ENCODE measurements at regions not wholly inside any gene's neighbourhood (a gene's known extent, or its start where the extent isn't known, plus 50 kb on each side); places are given as distances from the start of the nearest gene placed in this dataset.
"Not testable (repeated sequence)": the region's sequence is repeated elsewhere in the genome, so short reads cannot be mapped to it uniquely, and the experiment has no call there.

- H3K36me3 ChIP-seq (ENCODE audit: control insufficient read depth in 1 of 2, insufficient read depth in 2 of 2, low read length in 1 of 2): no peaks in the 10 kb centered on the region
- H3K27me3 ChIP-seq (ENCODE audit: control insufficient read depth in 1 of 2, insufficient read depth in 2 of 2, low read length in 1 of 2): peaks cover 0 to 2% of the 10 kb centered on the region in 2 donors
- no peak overlapping the region for H3K27ac ChIP-seq (ENCODE audit: low read depth in 1 of 2, low read length in 2 of 2)
- H3K4me3 ChIP-seq (ENCODE audit: low read length in 2 of 2): no peak overlapping the region
- no peak for ATAC-seq (ENCODE audit: low FRiP score)
- no peaks in the 10 kb centered on the region for H3K4me1 ChIP-seq (ENCODE audit: control insufficient read depth in 1 of 2, insufficient read depth in 2 of 2, low read length in 2 of 2)
- WGBS, 2 donors: 88 to 91% methylated on average over 3 of the region's 3 CpGs
- intact Hi-C loops (cut with DNase I): no loop called here
- DNase-seq: no peak
- H3K9me3 ChIP-seq (ENCODE audit: control insufficient read depth, low read length): no peaks in the 10 kb centered on the region
These were observed 147.6 kb upstream of the BARHL2 start for GRCh38 chr1:90864681-90865080.

- no peak for DNase-seq
- H3K27me3 ChIP-seq (ENCODE audit: control insufficient read depth in 1 of 2, insufficient read depth in 2 of 2, low read length in 1 of 2): peaks cover 0 to 2% of the 10 kb centered on the region in 2 donors
- WGBS, 2 donors: 90 to 91% methylated on average over 3 of the region's 3 CpGs
- no peaks in the 10 kb centered on the region for H3K36me3 ChIP-seq (ENCODE audit: control insufficient read depth in 1 of 2, insufficient read depth in 2 of 2, low read length in 1 of 2)
- intact Hi-C loops (cut with DNase I): no loop called here
- H3K9me3 ChIP-seq (ENCODE audit: control insufficient read depth, low read length): no peaks in the 10 kb centered on the region
- no peak overlapping the region for H3K4me3 ChIP-seq (ENCODE audit: low read length in 2 of 2)
- H3K27ac ChIP-seq (ENCODE audit: low read depth in 1 of 2, low read length in 2 of 2): no peak overlapping the region
- no peaks in the 10 kb centered on the region for H3K4me1 ChIP-seq (ENCODE audit: control insufficient read depth in 1 of 2, insufficient read depth in 2 of 2, low read length in 2 of 2)
- no peak for ATAC-seq (ENCODE audit: low FRiP score)
These were observed 145.7 kb upstream of the BARHL2 start for GRCh38 chr1:90862782-90863181.

DNA sequence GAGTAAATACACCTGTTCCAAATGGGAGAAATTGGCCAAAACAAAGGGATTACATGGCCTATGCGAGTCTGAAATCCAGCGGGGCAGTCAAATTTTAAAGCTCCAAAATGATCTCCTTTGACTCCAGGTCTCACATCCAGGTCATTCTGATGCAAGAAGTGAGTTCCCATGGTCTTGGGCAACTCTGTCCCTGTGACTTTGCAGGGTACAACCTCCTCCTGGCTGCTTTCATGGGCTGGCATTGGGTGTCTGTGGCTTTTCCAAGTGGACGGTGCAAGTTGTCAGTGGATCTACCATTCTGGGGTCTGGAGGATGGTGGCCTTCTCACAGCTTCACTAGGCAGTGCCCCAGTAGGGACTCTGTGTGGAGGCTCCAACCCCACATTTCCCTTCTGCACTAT lies 144.3 kb upstream of the BARHL2 start:
- H3K27ac ChIP-seq (ENCODE audit: low read depth in 1 of 2, low read length in 2 of 2); H3K4me3 ChIP-seq (ENCODE audit: low read length in 2 of 2); intact Hi-C loops (cut with DNase I); ATAC-seq (ENCODE audit: low FRiP score); H3K9me3 ChIP-seq (ENCODE audit: control insufficient read depth, low read length); DNase-seq; H3K4me1 ChIP-seq (ENCODE audit: control insufficient read depth in 1 of 2, insufficient read depth in 2 of 2, low read length in 2 of 2); H3K36me3 ChIP-seq (ENCODE audit: control insufficient read depth in 1 of 2, insufficient read depth in 2 of 2, low read length in 1 of 2); H3K27me3 ChIP-seq (ENCODE audit: control insufficient read depth in 1 of 2, insufficient read depth in 2 of 2, low read length in 1 of 2): not testable (repeated sequence)
- WGBS, 2 donors: 97% methylated on average over 3 of the region's 3 CpGs

GRCh38 chr1:90856463-90857007 lies 139.4 kb upstream of the BARHL2 start:
- Histone ChIP-seq H3K27me3 (ENCODE audit: control insufficient read depth in 1 of 2, insufficient read depth in 2 of 2, low read length in 1 of 2) (peaks cover 0 to 3% of the 10 kb centered on the region in 2 donors), H3K9me3 (ENCODE audit: control insufficient read depth, low read length) (no peaks in the 10 kb centered on the region), H3K4me3 (ENCODE audit: low read length in 2 of 2) (no peak overlapping the region), H3K27ac (ENCODE audit: low read depth in 1 of 2, low read length in 2 of 2) (no peak overlapping the region), H3K4me1 (ENCODE audit: control insufficient read depth in 1 of 2, insufficient read depth in 2 of 2, low read length in 2 of 2) (no peaks in the 10 kb centered on the region), H3K36me3 (ENCODE audit: control insufficient read depth in 1 of 2, insufficient read depth in 2 of 2, low read length in 1 of 2) (no peaks in the 10 kb centered on the region)
- no peak for DNase-seq
- no peak for ATAC-seq (ENCODE audit: low FRiP score)
- intact Hi-C loops (cut with DNase I): no loop called here
- 71 to 77% methylated on average over 7 of the region's 7 CpGs for WGBS, 2 donors

GRCh38 chr1:90854397-90854924 lies 137.4 kb upstream of the BARHL2 start:
- ATAC-seq (ENCODE audit: low FRiP score) (no peak), DNase-seq (no peak)
- Histone ChIP-seq H3K27ac (ENCODE audit: low read depth in 1 of 2, low read length in 2 of 2) (no peak overlapping the region), H3K36me3 (ENCODE audit: control insufficient read depth in 1 of 2, insufficient read depth in 2 of 2, low read length in 1 of 2) (no peaks in the 10 kb centered on the region), H3K27me3 (ENCODE audit: control insufficient read depth in 1 of 2, insufficient read depth in 2 of 2, low read length in 1 of 2) (peaks cover 0 to 2% of the 10 kb centered on the region in 2 donors), H3K4me1 (ENCODE audit: control insufficient read depth in 1 of 2, insufficient read depth in 2 of 2, low read length in 2 of 2) (no peaks in the 10 kb centered on the region), H3K9me3 (ENCODE audit: control insufficient read depth, low read length) (no peaks in the 10 kb centered on the region), H3K4me3 (ENCODE audit: low read length in 2 of 2) (no peak overlapping the region)
- WGBS, 2 donors: 97 to 98% methylated on average over 4 of the region's 4 CpGs
- intact Hi-C loops (cut with DNase I): no loop called here

- intact Hi-C loops (cut with DNase I): no loop called here
- ATAC-seq (ENCODE audit: low FRiP score) (no peak), DNase-seq (no peak)
- Histone ChIP-seq H3K9me3 (ENCODE audit: control insufficient read depth, low read length) (no peaks in the 10 kb centered on the region), H3K27me3 (ENCODE audit: control insufficient read depth in 1 of 2, insufficient read depth in 2 of 2, low read length in 1 of 2) (peaks cover 0 to 2% of the 10 kb centered on the region in 2 donors), H3K4me1 (ENCODE audit: control insufficient read depth in 1 of 2, insufficient read depth in 2 of 2, low read length in 2 of 2) (no peaks in the 10 kb centered on the region), H3K27ac (ENCODE audit: low read depth in 1 of 2, low read length in 2 of 2) (no peak overlapping the region), H3K4me3 (ENCODE audit: low read length in 2 of 2) (peak overlapping the region; percentile 40 to 46), H3K36me3 (ENCODE audit: control insufficient read depth in 1 of 2, insufficient read depth in 2 of 2, low read length in 1 of 2) (no peaks in the 10 kb centered on the region)
- WGBS, 2 donors: 1 to 2% methylated on average over 15 to 21 of the region's 21 CpGs
These were observed 134.6 kb upstream of the BARHL2 start for GRCh38 chr1:90851711-90852050.

DNA sequence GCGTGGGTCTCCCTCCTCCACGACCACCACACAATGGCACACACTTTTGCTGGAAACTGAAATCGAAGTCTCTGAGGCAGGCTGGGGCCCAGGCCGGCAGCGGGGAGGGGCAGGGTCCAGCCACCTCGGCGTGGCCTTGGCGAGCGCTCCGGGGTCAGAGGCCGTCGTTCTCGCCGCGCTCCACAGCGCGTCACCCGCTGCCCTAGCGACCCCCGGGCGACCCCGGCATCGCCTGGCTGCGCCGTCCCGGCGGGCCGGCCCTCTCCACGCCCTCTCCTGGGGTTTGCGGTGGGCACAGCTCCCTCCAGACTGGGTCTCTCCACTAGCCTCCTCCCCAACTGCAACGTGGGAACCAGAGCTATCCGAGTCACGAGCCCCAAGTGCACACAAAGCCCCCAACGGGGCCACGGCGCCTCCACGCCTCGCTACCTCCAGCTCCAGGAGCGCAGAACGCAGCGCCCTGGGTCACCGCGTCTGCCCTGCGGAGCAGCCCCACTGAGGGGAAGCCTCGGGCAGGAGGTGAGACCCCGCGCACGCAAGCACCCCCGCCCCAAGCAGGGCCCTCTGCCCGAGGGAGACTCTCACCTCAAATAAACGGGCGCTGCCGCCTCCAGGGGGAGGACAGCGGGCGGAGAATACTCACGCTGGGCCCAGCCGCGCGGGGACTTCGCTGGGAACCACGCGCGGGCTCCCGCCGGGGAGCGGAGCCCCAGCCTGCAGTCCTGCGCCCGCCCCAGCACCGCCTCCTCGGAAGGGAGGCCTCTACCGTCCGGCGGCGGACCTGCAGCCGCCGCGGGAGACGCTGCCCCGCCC lies 134.0 kb upstream of the BARHL2 start:
- H3K36me3 ChIP-seq (ENCODE audit: control insufficient read depth in 1 of 2, insufficient read depth in 2 of 2, low read length in 1 of 2): no peaks in the 10 kb centered on the region
- ATAC-seq (ENCODE audit: low FRiP score): peak; percentile 97
- H3K4me3 ChIP-seq (ENCODE audit: low read length in 2 of 2): peak overlapping the region; percentile 46 to 79
- no peak overlapping the region for H3K27ac ChIP-seq (ENCODE audit: low read depth in 1 of 2, low read length in 2 of 2)
- 0 to 1% methylated on average over 41 to 79 of the region's 79 CpGs for WGBS, 2 donors
- DNase-seq: peak; percentile 86 to 94
- H3K9me3 ChIP-seq (ENCODE audit: control insufficient read depth, low read length): no peaks in the 10 kb centered on the region
- peaks cover 0 to 2% of the 10 kb centered on the region in 2 donors for H3K27me3 ChIP-seq (ENCODE audit: control insufficient read depth in 1 of 2, insufficient read depth in 2 of 2, low read length in 1 of 2)
- H3K4me1 ChIP-seq (ENCODE audit: control insufficient read depth in 1 of 2, insufficient read depth in 2 of 2, low read length in 2 of 2): no peaks in the 10 kb centered on the region
- intact Hi-C loops (cut with DNase I): no loop called here

- H3K27ac ChIP-seq (ENCODE audit: low read depth in 1 of 2, low read length in 2 of 2): no peak overlapping the region
- DNase-seq: peak; percentile 52 to 78
- no peak for ATAC-seq (ENCODE audit: low FRiP score)
- no peaks in the 10 kb centered on the region for H3K4me1 ChIP-seq (ENCODE audit: control insufficient read depth in 1 of 2, insufficient read depth in 2 of 2, low read length in 2 of 2)
- H3K4me3 ChIP-seq (ENCODE audit: low read length in 2 of 2): peak overlapping the region; percentile 46 to 79
- intact Hi-C loops (cut with DNase I): no loop called here
- 18 to 20% methylated on average over 19 of the region's 19 CpGs for WGBS, 2 donors
- H3K27me3 ChIP-seq (ENCODE audit: control insufficient read depth in 1 of 2, insufficient read depth in 2 of 2, low read length in 1 of 2): peaks cover 0 to 2% of the 10 kb centered on the region in 2 donors
- no peaks in the 10 kb centered on the region for H3K9me3 ChIP-seq (ENCODE audit: control insufficient read depth, low read length)
- no peaks in the 10 kb centered on the region for H3K36me3 ChIP-seq (ENCODE audit: control insufficient read depth in 1 of 2, insufficient read depth in 2 of 2, low read length in 1 of 2)
These were observed 133.2 kb upstream of the BARHL2 start for GRCh38 chr1:90850181-90850897.
